ENCODE measurements at regions not wholly inside any gene's neighbourhood (a gene's known extent, or its start where the extent isn't known, plus 50 kb on each side); places are given as distances from the start of the nearest gene placed in this dataset.

GRCh38 chr20:16171180-16171579, 402.1 kb downstream of the KIF16B start:
- TF ChIP-seq CTCF (IDR thresholded peaks at IDR 0.05) (no peak), EZH2 (IDR thresholded peaks at IDR 0.05) (no peak), EZH2phosphoT487 (IDR thresholded peaks at IDR 0.05) (no peak)

All from neural progenitor cell (in vitro differentiated cells).